ENCODE measurements at regions not wholly inside any gene's neighbourhood (a gene's known extent, or its start where the extent isn't known, plus 50 kb on each side); places are given as distances from the start of the nearest gene placed in this dataset.

DNA sequence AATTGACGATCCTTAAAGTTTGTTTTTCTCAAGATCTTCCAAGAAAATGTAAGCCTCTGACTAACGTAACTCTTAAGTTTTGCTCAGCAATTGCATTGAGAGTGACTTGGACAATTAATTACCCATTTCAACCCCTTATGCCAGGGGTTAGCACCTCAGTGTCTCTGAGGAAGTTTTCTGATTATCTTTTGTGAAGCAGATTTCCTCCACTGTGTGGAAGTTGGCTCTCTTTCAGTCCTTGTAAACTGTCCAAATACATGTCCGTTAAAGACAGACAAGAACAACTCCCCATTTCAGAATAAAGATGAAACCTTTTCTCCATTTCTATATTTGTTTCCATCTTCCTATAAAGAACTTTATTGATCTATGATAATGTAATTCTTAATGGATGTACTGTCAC is 296.4 kb upstream of the FMN2 start:
- no peak overlapping the region for H4K8ac ChIP-seq (ENCODE audit: extremely low read depth, insufficient read depth, low read length)

More for the DNA sequence above, 296.4 kb upstream of the FMN2 start:
- Histone ChIP-seq H2AFZ (ENCODE audit: low read length) (no peak overlapping the region), H3K9me3 (ENCODE audit: insufficient read depth in 2 of 2, low read depth in 1 of 2, low read length in 1 of 2) (no peaks in the 10 kb centered on the region), H2BK20ac (ENCODE audit: low read length) (no peak overlapping the region), H3K9ac (replicated peaks in 1 of 4; ENCODE audit: extremely low read depth in 1 of 4, low read depth in 3 of 4, low read length in 3 of 4) (no peak overlapping the region), H3K4me2 (ENCODE audit: insufficient read depth in 1 of 2, low read depth in 2 of 2, low read length in 2 of 2) (no peak overlapping the region), H3K4ac (replicated peaks; ENCODE audit: insufficient read length, low read depth, low read length) (no peak overlapping the region), H3K56ac (replicated peaks; ENCODE audit: insufficient read length, low read depth, low read length) (no peak overlapping the region), H3K4me1 (replicated peaks in 1 of 4; ENCODE audit: control insufficient read depth in 3 of 4, insufficient read depth in 4 of 4, low read length in 3 of 4) (no peaks in the 10 kb centered on the region), H3K23ac (ENCODE audit: insufficient read length) (no peak overlapping the region), H3K79me1 (ENCODE audit: low read depth, low read length) (no peaks in the 10 kb centered on the region), H2BK5ac (ENCODE audit: low read depth, low read length) (no peak overlapping the region), H2BK15ac (ENCODE audit: low read length) (no peak overlapping the region), H3K4me3 (ENCODE audit: extremely low read depth in 1 of 4, insufficient read depth in 2 of 4, low read depth in 3 of 4, low read length in 4 of 4) (no peak overlapping the region), H4K91ac (replicated peaks; ENCODE audit: insufficient read length, low read length) (no peak overlapping the region), H3K18ac (ENCODE audit: extremely low read depth, low read length) (no peak overlapping the region), H2AK5ac (ENCODE audit: low read depth, low read length) (no peak overlapping the region), H2BK120ac (replicated peaks; ENCODE audit: low read depth, low read length) (no peak overlapping the region), H3K36me3 (ENCODE audit: control insufficient read depth in 2 of 4, insufficient read depth in 4 of 4, low read length in 3 of 4) (no peaks in the 10 kb centered on the region), H3K14ac (ENCODE audit: insufficient read length) (no peak overlapping the region), H3K23me2 (ENCODE audit: low read depth, low read length) (no peaks in the 10 kb centered on the region), H3K79me2 (ENCODE audit: control insufficient read depth in 1 of 2, insufficient read depth in 2 of 2, low read length in 2 of 2) (no peaks in the 10 kb centered on the region), H4K5ac (ENCODE audit: insufficient read length, low read depth, low read length) (no peak overlapping the region), H2BK12ac (ENCODE audit: low read depth, low read length) (no peak overlapping the region), H4K20me1 (replicated peaks in 1 of 2; ENCODE audit: control insufficient read depth in 1 of 2, insufficient read depth in 2 of 2, low read length in 2 of 2) (no peaks in the 10 kb centered on the region), H3K27ac (ENCODE audit: low read depth, low read length) (no peak overlapping the region), H3K27me3 (replicated peaks in 1 of 4; ENCODE audit: control insufficient read depth in 3 of 4, extremely low read depth in 1 of 4, insufficient read depth in 3 of 4, low read length in 3 of 4) (no peaks in the 10 kb centered on the region)
- FAIRE-seq: no peak
- ChIA-PET POLR2A (ENCODE audit: partially characterized antibody) (no interaction called here), CTCF (ENCODE audit: partially characterized antibody) (interaction anchor here (0.6 kb wide), 1 partner anchor 206 kb away, joined by 3 read pairs; no protein-coding TSS in a partner anchor)
- 88% methylated on average over 3 of the region's 3 CpGs; no CpG with 5 or more reads in 1 of the 2 experiments for WGBS, 2 experiments (ENCODE audit: extremely low coverage in 1 of 2, insufficient coverage in 1 of 2, insufficient read length in 1 of 2, insufficient replicate concordance in 2 of 2, low coverage in 1 of 2, low lambda C conversion rate in 2 of 2, missing lambda C conversion rate in 1 of 2)
- DNase-seq (ENCODE audit: low read depth in 1 of 2, low spot score in 2 of 2): no peak
- TF ChIP-seq EP300 (IDR thresholded peaks at IDR 0.05; ENCODE audit: borderline replicate concordance in 1 of 2, low read depth in 2 of 2, low read length in 2 of 2) (no peak), GABPA (IDR thresholded peaks at IDR 0.05; ENCODE audit: borderline replicate concordance, insufficient read depth, low read length) (no peak), TBP (IDR thresholded peaks at IDR 0.05; ENCODE audit: low read depth, low read length) (no peak), GTF2F1 (IDR thresholded peaks at IDR 0.05; ENCODE audit: borderline replicate concordance, low read depth, low read length) (no peak), TEAD4 (IDR thresholded peaks at IDR 0.05; ENCODE audit: low read depth, low read length) (no peak), ZNF274 (IDR thresholded peaks at IDR 0.05; ENCODE audit: borderline replicate concordance, extremely low read depth, low read length) (no peak), BCL11A (IDR thresholded peaks at IDR 0.05; ENCODE audit: low read depth in 2 of 2, low read length in 2 of 2) (no peak), TAF7 (optimal IDR thresholded peaks at IDR 0.05; ENCODE audit: borderline replicate concordance, low read depth, low read length) (no peak)

Data from H1 (cell line).